CD1c-positive myeloid dendritic cell (primary cell): ENCODE measurements at regions not wholly inside any gene's neighbourhood (a gene's known extent, or its start where the extent isn't known, plus 50 kb on each side); places are given as distances from the start of the nearest gene placed in this dataset.

ENCODE experiments used
- DNase-seq: peaks from one replicate; pipeline ENCODE4 v3.0.0-alpha.2; 2016; ENCODE audit errors: extremely low spot score

- no peak for DNase-seq
Observed at GRCh38 chr3:59546522-59546921, 496.7 kb upstream of the CFAP20DC start.

GRCh38 chr3:59545374-59545773 lies 495.5 kb upstream of the CFAP20DC start:
- DNase-seq, result no peak

- no peak for DNase-seq
Observed at GRCh38 chr3:59542276-59542675, 492.5 kb upstream of the CFAP20DC start.

- no peak for DNase-seq
Observed at GRCh38 chr3:59540696-59541095, 490.9 kb upstream of the CFAP20DC start.

GRCh38 chr3:59540241-59540640 lies 490.4 kb upstream of the CFAP20DC start:
- no peak for DNase-seq

- no peak for DNase-seq
Observed at GRCh38 chr3:59538753-59539432, 489.1 kb upstream of the CFAP20DC start.

GRCh38 chr3:59535791-59536221 lies 486.0 kb upstream of the CFAP20DC start:
- DNase-seq, result no peak

- no peak for DNase-seq
Observed at GRCh38 chr3:59531994-59532393, 482.2 kb upstream of the CFAP20DC start.

GRCh38 chr3:59531066-59531745 lies 481.4 kb upstream of the CFAP20DC start:
- DNase-seq, result no peak

- no peak for DNase-seq
Observed at GRCh38 chr3:59528251-59528650, 478.4 kb upstream of the CFAP20DC start.

GRCh38 chr3:59527493-59527892 lies 477.7 kb upstream of the CFAP20DC start:
- DNase-seq, result no peak

GRCh38 chr3:59526999-59527398 lies 477.2 kb upstream of the CFAP20DC start:
- DNase-seq, result no peak

- DNase-seq, result no peak
Observed at GRCh38 chr3:59522550-59522949, 472.7 kb upstream of the CFAP20DC start.

GRCh38 chr3:59519094-59519493 lies 469.3 kb upstream of the CFAP20DC start:
- no peak for DNase-seq

GRCh38 chr3:59518283-59519055 lies 468.6 kb upstream of the CFAP20DC start:
- no peak for DNase-seq

- no peak for DNase-seq
Observed at GRCh38 chr3:59517388-59517787, 467.6 kb upstream of the CFAP20DC start.

GRCh38 chr3:59515966-59516365 lies 466.1 kb upstream of the CFAP20DC start:
- DNase-seq, result no peak

- DNase-seq, result no peak
Observed at GRCh38 chr3:59514865-59515482, 465.1 kb upstream of the CFAP20DC start.

- DNase-seq, result no peak
Observed at GRCh38 chr3:59513570-59513969, 463.7 kb upstream of the CFAP20DC start.

- no peak for DNase-seq
Observed at GRCh38 chr3:59512066-59512465, 462.2 kb upstream of the CFAP20DC start.

GRCh38 chr3:59510576-59510975 lies 460.8 kb upstream of the CFAP20DC start:
- no peak for DNase-seq

- no peak for DNase-seq
Observed at GRCh38 chr3:59508273-59508672, 458.4 kb upstream of the CFAP20DC start.
